Keratinocyte (primary cell): ENCODE measurements at regions not wholly inside any gene's neighbourhood (a gene's known extent, or its start where the extent isn't known, plus 50 kb on each side); places are given as distances from the start of the nearest gene placed in this dataset.

Experiments used
- DNase-seq: peaks from one replicate; pipeline ENCODE4 v3.0.0-alpha.2; 2011; ENCODE audit warnings: low read depth, missing footprints, low spot score
- FAIRE-seq: peaks from 2 replicates; lab custom pipeline; 2011; peaks lifted over from hg19 to GRCh38; lab: Jason Lieb, UNC
- H2AFZ ChIP-seq: 2 replicates; pipeline ENCODE4 v1.6.0; 2012; ENCODE audit warnings: low read length, control low read depth, inconsistent platforms; ENCODE audit not compliant: control insufficient read depth
- H3K27ac ChIP-seq: 2 replicates; pipeline ENCODE4 v1.5.1; 2011; ENCODE audit warnings: low read length; ENCODE audit not compliant: control insufficient read depth, insufficient read depth
- H3K27me3 ChIP-seq: 3 replicates; pipeline ENCODE4 v1.6.0; 2011; ENCODE audit warnings: low read length; ENCODE audit not compliant: control insufficient read depth, insufficient read depth; ENCODE audit errors: extremely low read depth
- H3K36me3 ChIP-seq, 2 experiments: 2 replicates in 1 of 2; 3 replicates in 1 of 2; pipeline ENCODE4 v1.5.1; 2011; ENCODE audit warnings: low read length in 2 of 2, mild to moderate bottlenecking in 1 of 2; ENCODE audit not compliant: control insufficient read depth in 2 of 2, insufficient read depth in 2 of 2; ENCODE audit errors: extremely low read depth in 1 of 2
- H3K4me1 ChIP-seq: 3 replicates; pipeline ENCODE4 v1.5.1; 2011; ENCODE audit warnings: low read length; ENCODE audit not compliant: control insufficient read depth, insufficient read depth; ENCODE audit errors: extremely low read depth
- H3K4me2 ChIP-seq: 3 replicates; pipeline ENCODE4 v1.6.0; 2011; ENCODE audit warnings: low read depth, low read length; ENCODE audit not compliant: control insufficient read depth, insufficient read depth; ENCODE audit errors: extremely low read depth
- H3K4me3 ChIP-seq, 3 experiments: fragments of 200-600 bp in 1 of 3; sonication (generic) in 1 of 3; 2 replicates in 2 of 3; 3 replicates in 1 of 3; pipeline ENCODE4 v1.5.1; 2011 to 2016; ENCODE audit warnings: low read length in 3 of 3, mild to moderate bottlenecking in 3 of 3, control low read depth in 2 of 3, inconsistent platforms in 1 of 3, low read depth in 1 of 3, mixed read lengths in 1 of 3, mixed run types in 1 of 3, moderate library complexity in 1 of 3; ENCODE audit not compliant: control insufficient read depth in 2 of 3, insufficient read depth in 2 of 3; ENCODE audit errors: extremely low read depth in 1 of 3
- H3K79me2 ChIP-seq: 2 replicates; pipeline ENCODE4 v1.6.0; 2012; ENCODE audit warnings: low read length; ENCODE audit not compliant: control insufficient read depth, insufficient read depth
- H3K9ac ChIP-seq: 3 replicates; pipeline ENCODE4 v1.6.0; 2011; ENCODE audit warnings: low read length; ENCODE audit not compliant: control insufficient read depth, insufficient read depth; ENCODE audit errors: extremely low read depth
- H3K9me1 ChIP-seq: 3 replicates; pipeline ENCODE4 v1.6.0; 2011; ENCODE audit warnings: low read length; ENCODE audit not compliant: control insufficient read depth, insufficient read depth; ENCODE audit errors: extremely low read depth
- H3K9me3 ChIP-seq: 2 replicates; pipeline ENCODE4 v1.5.1; 2012; ENCODE audit warnings: low read depth, low read length; ENCODE audit not compliant: control insufficient read depth
- H4K20me1 ChIP-seq: 3 replicates; pipeline ENCODE4 v1.6.0; 2011; ENCODE audit warnings: low read length; ENCODE audit not compliant: control insufficient read depth, insufficient read depth; ENCODE audit errors: extremely low read depth
- CTCF ChIP-seq, 3 experiments: IDR thresholded peaks in 1 of 3; conservative IDR thresholded peaks in 1 of 3; optimal IDR thresholded peaks in 1 of 3; 2 replicates in 2 of 3; 3 replicates in 1 of 3; pipeline versions ENCODE3 to v1.5.1; 2011; ENCODE audit warnings: low read length in 3 of 3, mild to moderate bottlenecking in 3 of 3, moderate library complexity in 2 of 3, control low read depth in 1 of 3, inconsistent platforms in 1 of 3; ENCODE audit not compliant: insufficient read depth in 2 of 3; ENCODE audit errors: extremely low read depth in 1 of 3
- EZH2 ChIP-seq: IDR thresholded peaks from one replicate; pipeline ENCODE4 v1.6.1; 2012; ENCODE audit warnings: inconsistent platforms, mild to moderate bottlenecking, low read length, moderate library complexity
- dilution Hi-C: fragments of 300-500 bp; cut with MboI; formaldehyde crosslinking; loops from one replicate; pipeline ENCODE4 v1.7.0; 2020; ENCODE audit warnings: low sequenced_read_pairs; ENCODE audit not compliant: extremely low pct_ligation_motif_present

GRCh38 chr2:145018502-145018901 is 498.6 kb upstream of the ZEB2 start:
- Histone ChIP-seq H3K27ac (no peak overlapping the region), H4K20me1 (no peaks in the 10 kb centered on the region), H3K27me3 (no peaks in the 10 kb centered on the region), H3K9me3 (no peaks in the 10 kb centered on the region), H3K36me3 (no peaks in the 10 kb centered on the region), H3K4me3 (no peak overlapping the region), H3K9ac (no peak overlapping the region), H3K4me1 (no peaks in the 10 kb centered on the region), H3K4me2 (no peak overlapping the region), H3K9me1 (no peaks in the 10 kb centered on the region), H2AFZ (no peak overlapping the region), H3K79me2 (no peaks in the 10 kb centered on the region)
- no peak for DNase-seq
- dilution Hi-C loops = no loop called here
- no peak for TF ChIP-seq EZH2
- TF ChIP-seq CTCF (optimal IDR thresholded peaks at IDR 0.05 in 1 of 3, IDR thresholded peaks at IDR 0.05 in 1 of 3, conservative IDR thresholded peaks at IDR 0.05 in 1 of 3; ENCODE audit: extremely low read depth in 1 of 3, insufficient read depth in 2 of 3, low read length in 3 of 3) = no peak
- no peak for FAIRE-seq

- Histone ChIP-seq H4K20me1 (no peaks in the 10 kb centered on the region), H3K27me3 (no peaks in the 10 kb centered on the region), H3K4me2 (no peak overlapping the region), H3K9me1 (no peaks in the 10 kb centered on the region), H3K9me3 (no peaks in the 10 kb centered on the region), H3K79me2 (no peaks in the 10 kb centered on the region), H3K9ac (no peak overlapping the region), H3K36me3 (no peaks in the 10 kb centered on the region), H3K27ac (no peak overlapping the region), H3K4me3 (no peak overlapping the region), H2AFZ (no peak overlapping the region), H3K4me1 (peaks cover 7% of the 10 kb centered on the region)
- DNase-seq = no peak
- FAIRE-seq = no peak
- dilution Hi-C loops = no loop called here
- no peak for TF ChIP-seq EZH2
These were observed 497.2 kb upstream of the ZEB2 start for GRCh38 chr2:145017149-145017548.

- Histone ChIP-seq H3K36me3 (no peaks in the 10 kb centered on the region), H4K20me1 (no peaks in the 10 kb centered on the region), H3K9ac (no peak overlapping the region), H3K27me3 (no peaks in the 10 kb centered on the region), H3K79me2 (no peaks in the 10 kb centered on the region), H3K4me1 (peaks cover 9% of the 10 kb centered on the region), H3K4me2 (no peak overlapping the region), H3K9me1 (no peaks in the 10 kb centered on the region), H3K27ac (no peak overlapping the region), H3K4me3 (no peak overlapping the region), H2AFZ (no peak overlapping the region), H3K9me3 (no peaks in the 10 kb centered on the region)
- dilution Hi-C loops = no loop called here
- TF ChIP-seq EZH2 = no peak
- no peak for TF ChIP-seq CTCF (optimal IDR thresholded peaks at IDR 0.05 in 1 of 3, IDR thresholded peaks at IDR 0.05 in 1 of 3, conservative IDR thresholded peaks at IDR 0.05 in 1 of 3; ENCODE audit: extremely low read depth in 1 of 3, insufficient read depth in 2 of 3, low read length in 3 of 3)
- no peak for FAIRE-seq
- DNase-seq = no peak
These were observed 496.8 kb upstream of the ZEB2 start for GRCh38 chr2:145016711-145017110.
